ENCODE measurements at regions not wholly inside any gene's neighbourhood (a gene's known extent, or its start where the extent isn't known, plus 50 kb on each side); places are given as distances from the start of the nearest gene placed in this dataset.

DNA sequence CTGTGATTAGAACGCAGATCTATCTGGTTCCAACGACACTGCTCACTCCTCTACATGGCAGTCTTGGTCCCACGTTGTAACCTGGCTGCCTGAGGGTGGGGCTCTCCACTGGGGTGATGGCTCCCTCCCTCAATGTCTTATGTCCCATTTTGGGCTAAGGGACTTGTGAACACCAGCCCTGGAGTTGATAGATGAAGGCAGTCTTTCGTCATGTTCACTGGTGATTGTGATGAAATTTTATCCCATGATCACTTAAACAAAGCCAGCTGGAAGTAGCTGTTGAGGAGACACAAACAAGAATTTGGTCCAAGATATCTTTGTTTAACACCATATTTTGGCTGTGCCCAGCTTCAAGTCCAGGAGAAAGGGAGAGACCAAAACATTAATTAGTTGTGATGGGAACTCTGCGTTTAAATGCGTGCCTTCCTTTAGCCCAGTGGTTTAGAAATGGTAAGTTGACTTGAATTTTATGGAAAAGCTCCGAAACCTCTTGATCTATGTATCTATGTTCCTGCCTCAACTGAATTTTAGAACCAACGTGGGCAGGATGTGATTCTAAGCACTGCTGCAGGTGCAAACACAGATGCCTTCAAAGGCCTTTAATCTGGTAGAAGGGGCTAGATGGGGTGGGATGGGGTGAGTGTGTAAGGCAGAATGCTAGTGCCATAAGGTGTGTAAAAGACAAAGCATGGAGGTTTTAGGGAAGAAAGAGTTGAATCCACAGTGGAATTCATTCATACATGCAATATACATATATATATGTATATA lies 186.8 kb upstream of the IRX3 start:
- DNase-seq (ENCODE audit: low read depth, low spot score): no peak
- TF ChIP-seq, protein P1, sequence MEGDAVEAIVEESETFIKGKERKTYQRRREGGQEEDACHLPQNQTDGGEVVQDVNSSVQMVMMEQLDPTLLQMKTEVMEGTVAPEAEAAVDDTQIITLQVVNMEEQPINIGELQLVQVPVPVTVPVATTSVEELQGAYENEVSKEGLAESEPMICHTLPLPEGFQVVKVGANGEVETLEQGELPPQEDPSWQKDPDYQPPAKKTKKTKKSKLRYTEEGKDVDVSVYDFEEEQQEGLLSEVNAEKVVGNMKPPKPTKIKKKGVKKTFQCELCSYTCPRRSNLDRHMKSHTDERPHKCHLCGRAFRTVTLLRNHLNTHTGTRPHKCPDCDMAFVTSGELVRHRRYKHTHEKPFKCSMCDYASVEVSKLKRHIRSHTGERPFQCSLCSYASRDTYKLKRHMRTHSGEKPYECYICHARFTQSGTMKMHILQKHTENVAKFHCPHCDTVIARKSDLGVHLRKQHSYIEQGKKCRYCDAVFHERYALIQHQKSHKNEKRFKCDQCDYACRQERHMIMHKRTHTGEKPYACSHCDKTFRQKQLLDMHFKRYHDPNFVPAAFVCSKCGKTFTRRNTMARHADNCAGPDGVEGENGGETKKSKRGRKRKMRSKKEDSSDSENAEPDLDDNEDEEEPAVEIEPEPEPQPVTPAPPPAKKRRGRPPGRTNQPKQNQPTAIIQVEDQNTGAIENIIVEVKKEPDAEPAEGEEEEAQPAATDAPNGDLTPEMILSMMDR (IDR thresholded peaks at IDR 0.05; ENCODE audit: insufficient read depth, low read length, missing control alignments): no peak
- H3K4me3 ChIP-seq (ENCODE audit: low read depth, low read length): no peak overlapping the region
- ChIA-PET POLR2A (no interaction called here), CTCF (no interaction called here)

DNA sequence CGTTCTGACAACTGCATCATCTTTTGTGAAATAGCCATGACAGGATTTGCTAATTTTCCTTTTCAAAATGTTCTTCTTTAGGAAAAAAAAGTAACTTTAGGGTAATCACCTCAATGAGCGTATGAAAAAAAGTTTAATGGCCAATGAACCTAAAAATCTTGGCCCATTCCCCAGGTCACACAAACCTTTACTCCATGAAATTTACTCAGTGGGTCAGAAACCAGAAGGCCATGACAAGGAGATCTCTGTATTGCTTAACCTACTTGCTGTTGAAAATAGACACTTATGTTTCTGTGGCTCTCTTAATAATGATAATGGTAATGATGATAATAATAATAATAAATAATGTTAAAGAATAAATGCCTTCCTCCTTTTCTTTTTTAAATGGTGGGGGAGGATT lies 180.8 kb upstream of the IRX3 start:
- no peak for DNase-seq (ENCODE audit: low read depth, low spot score)
- TF ChIP-seq, protein P1 (IDR thresholded peaks at IDR 0.05; ENCODE audit: insufficient read depth, low read length, missing control alignments): no peak
- H3K4me3 ChIP-seq (ENCODE audit: low read depth, low read length): no peak overlapping the region
- CTCF ChIA-PET: no interaction called here
- POLR2A ChIA-PET: no interaction called here

DNA sequence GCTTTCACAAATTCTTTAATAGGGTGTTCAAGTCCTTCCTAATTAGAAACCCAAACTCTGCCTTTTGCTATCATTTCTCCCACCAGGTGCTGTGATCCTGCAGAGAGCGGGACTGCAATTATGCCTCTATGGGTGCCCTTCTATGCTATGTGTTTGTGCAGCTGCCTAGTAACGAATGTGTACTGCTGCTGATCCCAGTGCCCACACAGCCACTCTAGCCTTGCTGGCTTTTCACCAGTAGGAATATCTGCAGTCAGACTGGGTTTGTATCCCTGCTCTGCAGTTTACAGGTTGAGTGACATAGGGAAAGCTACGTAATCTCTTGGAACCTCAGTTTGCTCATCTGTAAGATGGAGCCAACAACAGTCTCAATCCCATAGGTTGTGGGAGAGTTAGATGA lies 179.6 kb upstream of the IRX3 start:
- no peak for DNase-seq (ENCODE audit: low read depth, low spot score)
- TF ChIP-seq, protein P1 (IDR thresholded peaks at IDR 0.05; ENCODE audit: insufficient read depth, low read length, missing control alignments): no peak
- H3K4me3 ChIP-seq (ENCODE audit: low read depth, low read length): no peak overlapping the region
- CTCF ChIA-PET: no interaction called here
- POLR2A ChIA-PET: no interaction called here

DNA sequence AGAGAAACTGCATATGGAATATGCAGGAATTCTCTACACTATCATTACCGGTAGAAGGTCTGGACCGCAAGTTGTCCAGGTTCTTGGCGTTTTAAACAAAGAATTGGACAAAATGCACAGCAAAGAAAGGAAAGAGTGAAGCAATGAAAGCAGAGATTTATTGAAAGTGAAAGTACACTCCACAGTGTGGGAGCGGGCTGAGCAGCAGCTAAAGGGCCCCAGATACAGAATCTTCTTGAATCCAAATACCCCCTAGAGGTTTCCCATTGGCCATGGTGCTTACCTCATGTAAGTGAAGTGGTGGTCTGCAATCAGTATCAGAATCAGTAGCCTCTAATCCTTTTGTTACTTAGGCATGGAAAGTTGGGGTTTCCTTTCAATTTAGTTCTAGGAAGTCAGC lies 178.5 kb upstream of the IRX3 start:
- ChIA-PET CTCF (interaction anchor here (0.9 kb wide), 1 partner anchor 11 kb away, joined by 3 read pairs; no protein-coding TSS in a partner anchor), POLR2A (no interaction called here)
- no peak for DNase-seq (ENCODE audit: low read depth, low spot score)
- H3K4me3 ChIP-seq (ENCODE audit: low read depth, low read length): no peak overlapping the region
- TF ChIP-seq, protein P1 (IDR thresholded peaks at IDR 0.05; ENCODE audit: insufficient read depth, low read length, missing control alignments): no peak

DNA sequence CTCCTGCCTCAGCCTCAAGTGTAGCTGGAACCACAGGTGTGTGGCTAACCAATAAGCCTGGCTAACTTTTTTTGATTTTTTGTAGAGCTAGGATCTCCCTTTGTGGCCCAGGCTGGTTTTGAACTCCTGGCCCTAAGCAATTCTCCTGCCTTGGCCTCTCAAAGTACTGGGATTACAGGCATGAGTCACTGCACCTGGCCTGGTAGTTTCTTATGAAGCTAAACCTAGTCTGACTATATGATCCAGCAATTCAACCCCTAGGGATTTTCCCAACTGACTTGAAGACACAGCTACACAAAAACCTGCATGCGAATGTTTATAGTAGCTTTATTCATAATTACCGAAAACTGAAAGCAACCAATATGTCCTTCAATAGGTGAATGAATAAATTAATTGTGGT lies 176.2 kb upstream of the IRX3 start:
- DNase-seq (ENCODE audit: low read depth, low spot score): no peak
- TF ChIP-seq, protein P1 (IDR thresholded peaks at IDR 0.05; ENCODE audit: insufficient read depth, low read length, missing control alignments): no peak
- H3K4me3 ChIP-seq (ENCODE audit: low read depth, low read length): no peak overlapping the region
- ChIA-PET CTCF (interaction anchor here (0.7 kb wide), 1 partner anchor 28 kb away, joined by 3 read pairs; no protein-coding TSS in a partner anchor), POLR2A (interaction anchor here (2.0 kb wide), 1 partner anchor 177 kb away, joined by 11 read pairs; the partner anchor contains the start of gene IRX3)

DNA sequence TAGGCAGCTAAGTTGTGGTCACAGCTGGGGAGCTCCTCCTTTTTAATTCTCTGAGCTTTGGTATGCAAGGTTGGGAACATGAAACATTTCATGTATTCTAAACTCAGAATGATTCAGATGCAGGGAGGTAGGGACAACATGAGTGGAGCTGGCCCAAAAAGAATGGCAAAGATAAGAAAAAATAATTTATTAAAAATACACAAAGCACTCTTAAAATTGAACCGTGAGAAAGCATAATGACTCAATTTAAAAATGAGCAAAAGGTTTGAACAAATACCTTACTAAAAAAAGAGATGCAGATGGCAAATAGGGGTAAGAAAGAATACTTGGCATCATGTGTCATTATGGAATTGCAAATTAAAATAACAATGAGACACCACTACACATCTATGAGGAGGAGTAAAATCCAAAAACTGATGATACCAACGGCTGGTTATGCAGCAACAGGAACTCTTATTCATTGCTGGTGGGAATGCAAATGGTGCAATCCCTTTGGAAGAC lies 175.6 kb upstream of the IRX3 start:
- ChIA-PET POLR2A (interaction anchor here (0.7 to 2.0 kb wide), 5 partner anchors 14 to 177 kb away, joined by 3 to 11 read pairs (median 6); partner anchors contain the start of gene IRX3), CTCF (interaction anchor here (1.0 kb wide), 1 partner anchor 180 kb away, joined by 3 read pairs; no protein-coding TSS in a partner anchor)
- TF ChIP-seq, protein P1 (IDR thresholded peaks at IDR 0.05; ENCODE audit: insufficient read depth, low read length, missing control alignments): no peak
- H3K4me3 ChIP-seq (ENCODE audit: low read depth, low read length): no peak overlapping the region
- DNase-seq (ENCODE audit: low read depth, low spot score): peak; percentile 83
